ENCODE measurements at regions not wholly inside any gene's neighbourhood (a gene's known extent, or its start where the extent isn't known, plus 50 kb on each side); places are given as distances from the start of the nearest gene placed in this dataset.
A peak's percentile ranks its signal among the peaks of the same experiment; 100 is the strongest.

GRCh38 chr3:72093270-72093991 is 308.5 kb upstream of the PROK2 start:
- ChIA-PET POLR2A (no interaction called here), CTCF (no interaction called here)
- no peaks in the 10 kb centered on the region for H3K9me3 Mint-ChIP-seq
- no peak overlapping the region for H3K4me3 Mint-ChIP-seq
- Histone ChIP-seq H3K36me3 (ENCODE audit: insufficient read depth, low read length) (no peaks in the 10 kb centered on the region), H3K27me3 (ENCODE audit: insufficient read depth, low read length, poor library complexity, severe bottlenecking) (no peaks in the 10 kb centered on the region), H3K4me1 (ENCODE audit: insufficient read depth, low read length) (no peaks in the 10 kb centered on the region), H3K27ac (ENCODE audit: low read depth, low read length) (no peak overlapping the region), H3K9me3 (ENCODE audit: low read length) (no peaks in the 10 kb centered on the region), H3K4me3 (ENCODE audit: low read length) (no peak overlapping the region)
- no peak for DNase-seq
- no peaks in the 10 kb centered on the region for H3K36me3 Mint-ChIP-seq
- H3K4me1 Mint-ChIP-seq: no peaks in the 10 kb centered on the region
- no peak overlapping the region for H3K27ac Mint-ChIP-seq
- peaks cover 0 to 1% of the 10 kb centered on the region in 2 donors for H3K27me3 Mint-ChIP-seq

GRCh38 chr3:72092778-72093177 is 307.8 kb upstream of the PROK2 start:
- Histone ChIP-seq H3K36me3 (ENCODE audit: insufficient read depth, low read length) (no peaks in the 10 kb centered on the region), H3K9me3 (ENCODE audit: low read length) (no peaks in the 10 kb centered on the region), H3K27ac (ENCODE audit: low read depth, low read length) (no peak overlapping the region), H3K4me3 (ENCODE audit: low read length) (no peak overlapping the region), H3K4me1 (ENCODE audit: insufficient read depth, low read length) (no peaks in the 10 kb centered on the region), H3K27me3 (ENCODE audit: insufficient read depth, low read length, poor library complexity, severe bottlenecking) (no peaks in the 10 kb centered on the region)
- CTCF ChIA-PET: no interaction called here
- Mint-ChIP-seq H3K27me3 (peaks cover 0 to 1% of the 10 kb centered on the region in 2 donors), H3K4me3 (no peak overlapping the region), H3K36me3 (no peaks in the 10 kb centered on the region), H3K27ac (peak overlapping the region in 1 of 8 donors; percentile 8), H3K4me1 (no peaks in the 10 kb centered on the region), H3K9me3 (no peaks in the 10 kb centered on the region)
- no peak for DNase-seq
- POLR2A ChIA-PET: no interaction called here

- Mint-ChIP-seq H3K27me3 (peaks cover 1 to 5% of the 10 kb centered on the region in 2 donors), H3K9me3 (no peaks in the 10 kb centered on the region), H3K36me3 (peaks cover 0 to 2% (median 0%) of the 10 kb centered on the region in 3 donors), H3K4me3 (no peak overlapping the region), H3K27ac (no peak overlapping the region), H3K4me1 (no peaks in the 10 kb centered on the region)
- no peaks in the 10 kb centered on the region for H3K36me3 ChIP-seq (ENCODE audit: insufficient read depth, low read length)
- no peaks in the 10 kb centered on the region for H3K4me1 ChIP-seq (ENCODE audit: insufficient read depth, low read length)
- CTCF ChIA-PET: no interaction called here
- POLR2A ChIA-PET: no interaction called here
- no peaks in the 10 kb centered on the region for H3K27me3 ChIP-seq (ENCODE audit: insufficient read depth, low read length, poor library complexity, severe bottlenecking)
- no peaks in the 10 kb centered on the region for H3K9me3 ChIP-seq (ENCODE audit: low read length)
- DNase-seq: no peak
- H3K27ac ChIP-seq (ENCODE audit: low read depth, low read length): no peak overlapping the region
- H3K4me3 ChIP-seq (ENCODE audit: low read length): no peak overlapping the region
Observed at GRCh38 chr3:72088486-72089025, 303.6 kb upstream of the PROK2 start.

- Mint-ChIP-seq H3K27me3 (peaks cover 0 to 5% of the 10 kb centered on the region in 2 donors), H3K4me3 (no peak overlapping the region), H3K4me1 (no peaks in the 10 kb centered on the region), H3K27ac (no peak overlapping the region), H3K36me3 (peaks cover 0 to 2% (median 0%) of the 10 kb centered on the region in 3 donors), H3K9me3 (no peaks in the 10 kb centered on the region)
- no peaks in the 10 kb centered on the region for H3K27me3 ChIP-seq (ENCODE audit: insufficient read depth, low read length, poor library complexity, severe bottlenecking)
- H3K36me3 ChIP-seq (ENCODE audit: insufficient read depth, low read length): no peaks in the 10 kb centered on the region
- no peak for DNase-seq
- no peaks in the 10 kb centered on the region for H3K9me3 ChIP-seq (ENCODE audit: low read length)
- H3K4me3 ChIP-seq (ENCODE audit: low read length): no peak overlapping the region
- ChIA-PET CTCF (no interaction called here), POLR2A (no interaction called here)
- no peaks in the 10 kb centered on the region for H3K4me1 ChIP-seq (ENCODE audit: insufficient read depth, low read length)
- no peak overlapping the region for H3K27ac ChIP-seq (ENCODE audit: low read depth, low read length)
Observed at GRCh38 chr3:72087420-72087819, 302.5 kb upstream of the PROK2 start.

- Mint-ChIP-seq H3K36me3 (peaks cover 0 to 2% (median 0%) of the 10 kb centered on the region in 3 donors), H3K27ac (no peak overlapping the region), H3K9me3 (no peaks in the 10 kb centered on the region), H3K4me3 (no peak overlapping the region), H3K4me1 (no peaks in the 10 kb centered on the region), H3K27me3 (peaks cover 0 to 5% of the 10 kb centered on the region in 2 donors)
- POLR2A ChIA-PET: no interaction called here
- H3K36me3 ChIP-seq (ENCODE audit: insufficient read depth, low read length): no peaks in the 10 kb centered on the region
- no peak overlapping the region for H3K27ac ChIP-seq (ENCODE audit: low read depth, low read length)
- CTCF ChIA-PET: no interaction called here
- H3K27me3 ChIP-seq (ENCODE audit: insufficient read depth, low read length, poor library complexity, severe bottlenecking): no peaks in the 10 kb centered on the region
- H3K4me3 ChIP-seq (ENCODE audit: low read length): no peak overlapping the region
- no peaks in the 10 kb centered on the region for H3K4me1 ChIP-seq (ENCODE audit: insufficient read depth, low read length)
- DNase-seq: no peak
- H3K9me3 ChIP-seq (ENCODE audit: low read length): no peaks in the 10 kb centered on the region
Observed at GRCh38 chr3:72086743-72087087, 301.8 kb upstream of the PROK2 start.

GRCh38 chr3:72086042-72086742 is 301.2 kb upstream of the PROK2 start:
- Mint-ChIP-seq H3K27ac (no peak overlapping the region), H3K27me3 (peaks cover 0 to 5% of the 10 kb centered on the region in 2 donors), H3K4me1 (no peaks in the 10 kb centered on the region), H3K9me3 (no peaks in the 10 kb centered on the region), H3K4me3 (no peak overlapping the region), H3K36me3 (peaks cover 0 to 2% (median 0%) of the 10 kb centered on the region in 3 donors)
- H3K27ac ChIP-seq (ENCODE audit: low read depth, low read length): no peak overlapping the region
- H3K27me3 ChIP-seq (ENCODE audit: insufficient read depth, low read length, poor library complexity, severe bottlenecking): no peaks in the 10 kb centered on the region
- H3K36me3 ChIP-seq (ENCODE audit: insufficient read depth, low read length): no peaks in the 10 kb centered on the region
- ChIA-PET CTCF (no interaction called here), POLR2A (no interaction called here)
- no peaks in the 10 kb centered on the region for H3K9me3 ChIP-seq (ENCODE audit: low read length)
- DNase-seq: no peak
- no peaks in the 10 kb centered on the region for H3K4me1 ChIP-seq (ENCODE audit: insufficient read depth, low read length)
- H3K4me3 ChIP-seq (ENCODE audit: low read length): no peak overlapping the region

- no peak overlapping the region for H3K4me3 Mint-ChIP-seq
- ChIA-PET POLR2A (no interaction called here), CTCF (no interaction called here)
- Histone ChIP-seq H3K27me3 (ENCODE audit: insufficient read depth, low read length, poor library complexity, severe bottlenecking) (no peaks in the 10 kb centered on the region), H3K4me1 (ENCODE audit: insufficient read depth, low read length) (no peaks in the 10 kb centered on the region), H3K27ac (ENCODE audit: low read depth, low read length) (no peak overlapping the region), H3K4me3 (ENCODE audit: low read length) (no peak overlapping the region), H3K36me3 (ENCODE audit: insufficient read depth, low read length) (no peaks in the 10 kb centered on the region), H3K9me3 (ENCODE audit: low read length) (no peaks in the 10 kb centered on the region)
- DNase-seq: no peak
- H3K9me3 Mint-ChIP-seq: no peaks in the 10 kb centered on the region
- H3K27ac Mint-ChIP-seq: no peak overlapping the region
- peaks cover 0 to 5% of the 10 kb centered on the region in 2 donors for H3K27me3 Mint-ChIP-seq
- no peaks in the 10 kb centered on the region for H3K4me1 Mint-ChIP-seq
- H3K36me3 Mint-ChIP-seq: peaks cover 0 to 2% (median 0%) of the 10 kb centered on the region in 3 donors
Observed at GRCh38 chr3:72085036-72085435, 300.1 kb upstream of the PROK2 start.

- ChIA-PET POLR2A (no interaction called here), CTCF (no interaction called here)
- Histone ChIP-seq H3K9me3 (ENCODE audit: low read length) (no peaks in the 10 kb centered on the region), H3K36me3 (ENCODE audit: insufficient read depth, low read length) (no peaks in the 10 kb centered on the region), H3K27ac (ENCODE audit: low read depth, low read length) (no peak overlapping the region), H3K4me1 (ENCODE audit: insufficient read depth, low read length) (no peaks in the 10 kb centered on the region), H3K4me3 (ENCODE audit: low read length) (no peak overlapping the region), H3K27me3 (ENCODE audit: insufficient read depth, low read length, poor library complexity, severe bottlenecking) (no peaks in the 10 kb centered on the region)
- H3K4me3 Mint-ChIP-seq: no peak overlapping the region
- H3K4me1 Mint-ChIP-seq: no peaks in the 10 kb centered on the region
- peaks cover 0 to 3% (median 0%) of the 10 kb centered on the region in 3 donors for H3K36me3 Mint-ChIP-seq
- H3K9me3 Mint-ChIP-seq: no peaks in the 10 kb centered on the region
- no peak overlapping the region for H3K27ac Mint-ChIP-seq
- peaks cover 0 to 15% of the 10 kb centered on the region in 2 donors for H3K27me3 Mint-ChIP-seq
- DNase-seq: no peak
Observed at GRCh38 chr3:72082776-72083462, 298.0 kb upstream of the PROK2 start.
